IPS-18c (cell line): ENCODE measurements at regions not wholly inside any gene's neighbourhood (a gene's known extent, or its start where the extent isn't known, plus 50 kb on each side); places are given as distances from the start of the nearest gene placed in this dataset.

Experiments used
- H3K4me3 ChIP-seq: 2 replicates; pipeline ENCODE4 v1.7.0; 2013; ENCODE audit warnings: low read depth, mild to moderate bottlenecking, low read length, moderate library complexity; ENCODE audit not compliant: insufficient read depth
- H3K9me3 ChIP-seq: one replicate; pipeline ENCODE4 v1.6.1; 2013; ENCODE audit warnings: mild to moderate bottlenecking, low read length, moderate library complexity; ENCODE audit not compliant: control insufficient read depth, insufficient read depth

DNA sequence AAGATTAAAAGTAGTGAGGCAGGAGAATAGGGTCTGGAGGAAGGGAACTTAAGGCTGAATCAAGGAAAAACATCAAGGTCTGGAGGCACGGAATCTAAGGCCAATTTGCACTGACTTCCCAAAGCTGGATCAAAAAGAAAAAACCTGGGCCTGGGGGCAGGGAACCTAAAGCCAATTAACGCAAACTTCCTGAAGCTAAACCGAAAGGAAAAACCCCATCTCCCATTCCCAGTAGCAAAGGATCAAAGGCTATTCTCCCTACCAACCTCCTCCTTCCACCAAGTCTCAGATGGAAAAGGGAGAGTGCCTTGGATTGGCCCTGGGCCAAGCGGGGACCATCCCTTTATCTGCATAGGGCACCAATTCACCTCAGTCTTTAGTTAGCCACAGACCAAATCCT lies 384.2 kb downstream of the GRIN2B start:
- Histone ChIP-seq H3K9me3 (no peaks in the 10 kb centered on the region), H3K4me3 (no peak overlapping the region)

DNA sequence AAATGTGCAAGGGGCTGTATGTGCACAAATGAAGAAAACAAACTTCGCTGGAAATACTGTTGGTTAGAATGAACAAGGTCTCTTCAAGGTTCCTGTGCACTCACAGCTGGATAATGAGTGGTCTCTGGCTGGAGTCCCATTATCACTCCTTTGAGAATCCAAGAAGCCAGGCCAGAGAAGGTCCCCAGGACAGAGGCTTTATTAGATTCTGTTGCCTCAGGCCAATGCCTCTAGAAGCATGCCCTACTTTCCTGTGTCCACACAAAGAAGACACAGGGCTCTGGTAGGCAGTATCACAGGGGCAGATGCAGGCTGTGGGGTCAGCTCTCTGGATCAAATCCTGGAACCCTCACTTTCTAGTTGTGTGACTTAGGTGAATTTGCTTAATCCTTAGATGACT lies 384.7 kb downstream of the GRIN2B start:
- H3K9me3 ChIP-seq = no peaks in the 10 kb centered on the region
- H3K4me3 ChIP-seq = no peak overlapping the region

DNA sequence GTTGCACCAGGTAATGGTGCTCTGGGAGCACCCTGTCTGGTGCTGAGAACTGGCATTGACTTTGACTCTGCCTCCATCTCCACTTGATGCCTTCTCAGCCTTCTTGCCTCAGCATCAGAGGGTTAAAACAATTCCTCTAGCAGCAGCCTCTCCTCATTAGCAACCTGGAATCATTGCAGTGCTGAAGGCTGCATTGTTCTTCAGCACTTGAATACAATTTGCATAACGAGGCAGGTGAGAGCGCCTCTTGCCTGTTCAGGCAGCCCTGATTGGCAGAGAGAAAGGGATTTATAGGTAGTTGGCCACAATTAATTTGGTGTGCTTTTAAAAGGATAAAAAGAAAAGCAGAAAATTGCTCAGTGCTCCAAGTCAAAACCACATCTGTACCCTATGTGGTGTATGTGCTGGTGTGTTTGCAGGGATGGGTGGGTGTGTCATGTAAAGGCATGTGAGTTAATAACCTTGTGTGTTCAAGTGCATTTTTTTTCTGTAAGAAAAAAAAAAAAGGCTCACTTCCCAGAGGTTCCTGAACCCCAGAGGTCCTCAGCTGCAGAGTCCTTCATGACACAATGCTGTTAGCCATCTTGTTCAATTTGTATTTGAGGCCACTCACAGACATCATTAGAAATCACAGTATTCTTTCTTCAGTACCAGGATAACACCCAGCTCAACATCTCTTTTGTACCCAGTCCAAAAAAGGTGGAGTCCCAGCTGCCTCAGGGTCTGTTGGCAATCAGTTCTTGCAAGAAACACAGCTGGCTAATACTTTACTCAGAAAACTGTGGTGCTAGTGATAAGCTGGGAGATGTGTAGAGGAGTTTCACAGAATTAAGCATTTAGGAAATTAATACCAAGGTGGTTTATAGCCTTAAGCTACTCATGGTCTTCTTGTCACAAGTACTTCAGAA lies 385.6 kb downstream of the GRIN2B start:
- no peaks in the 10 kb centered on the region for H3K9me3 ChIP-seq
- H3K4me3 ChIP-seq = no peak overlapping the region

DNA sequence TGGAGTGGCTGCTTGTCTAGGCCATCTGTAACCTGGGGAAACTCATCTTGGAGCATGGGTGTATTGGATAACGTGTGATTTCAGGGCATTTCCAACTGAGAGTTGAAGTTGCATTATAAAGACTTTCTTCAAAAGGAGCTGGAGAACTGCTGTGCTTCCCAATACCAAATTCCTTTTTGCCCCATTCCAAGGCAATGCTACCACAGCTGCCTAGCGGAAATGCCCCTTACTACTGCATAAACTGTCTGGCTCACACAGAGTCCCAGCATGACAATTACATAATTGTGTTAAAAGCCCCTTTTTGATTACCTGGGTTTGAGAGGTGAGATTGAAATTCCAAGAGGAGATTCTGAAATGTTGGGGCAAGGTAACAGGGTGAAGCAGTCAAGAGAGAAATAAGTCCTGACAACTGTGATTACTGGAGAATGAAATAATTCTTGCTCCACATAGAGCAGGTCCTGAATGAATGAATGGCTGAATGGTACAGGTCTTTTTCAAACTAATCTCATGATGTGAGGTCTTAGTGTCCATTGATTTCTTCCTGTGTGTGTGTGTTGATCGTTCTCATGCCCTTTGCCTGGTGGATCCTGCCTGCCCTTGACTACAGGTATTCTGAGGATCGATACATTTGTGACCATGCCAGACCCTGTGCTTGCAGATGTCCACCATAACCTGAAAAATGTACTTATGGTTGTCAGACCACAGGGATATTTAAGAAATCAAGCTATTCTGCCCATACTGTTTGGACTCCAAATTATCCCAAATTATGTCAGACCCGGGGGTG lies 386.5 kb downstream of the GRIN2B start:
- H3K9me3 ChIP-seq = no peaks in the 10 kb centered on the region
- H3K4me3 ChIP-seq = no peak overlapping the region

DNA sequence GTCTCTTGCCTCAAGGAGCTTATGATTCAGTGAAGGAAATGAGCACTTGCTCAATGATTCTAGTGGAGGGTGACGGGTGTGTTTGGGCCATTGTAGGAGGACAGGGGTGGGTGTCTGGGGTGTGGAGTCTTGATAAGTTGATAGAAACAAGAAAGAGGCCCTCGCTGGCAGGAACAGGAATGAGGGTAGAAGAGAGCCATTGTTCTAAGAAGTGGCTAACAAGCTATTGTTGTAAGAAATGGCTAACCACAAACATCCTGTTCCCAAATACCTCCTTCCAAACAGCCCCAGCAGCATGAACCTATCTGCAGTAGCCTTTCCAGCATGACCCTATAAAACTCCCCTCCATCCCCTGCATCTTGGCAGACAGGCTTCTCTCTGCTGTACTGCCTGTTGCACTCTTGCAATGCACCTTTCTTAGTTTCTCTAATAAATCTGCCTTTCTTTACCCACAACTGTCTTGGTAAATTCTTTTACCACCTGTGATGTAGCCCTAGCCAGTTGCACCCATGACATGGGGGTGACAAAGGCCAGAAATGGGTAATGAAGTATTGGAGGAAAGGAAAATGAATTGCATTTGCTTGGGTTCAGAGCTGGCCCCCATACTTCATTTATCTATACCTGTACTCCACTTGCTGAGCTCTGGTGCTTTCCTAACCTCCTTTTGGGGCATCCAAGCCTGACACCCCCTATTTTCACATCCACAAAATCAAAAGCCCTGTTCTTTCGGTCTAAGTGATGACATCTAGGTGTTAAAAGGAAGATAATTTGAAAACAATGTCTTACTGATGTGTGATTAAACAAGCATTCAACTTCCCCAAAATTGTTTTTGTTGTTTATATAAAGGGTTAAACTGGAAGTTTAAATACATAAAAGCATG lies 389.1 kb downstream of the GRIN2B start:
- Histone ChIP-seq H3K4me3 (no peak overlapping the region), H3K9me3 (no peaks in the 10 kb centered on the region)

DNA sequence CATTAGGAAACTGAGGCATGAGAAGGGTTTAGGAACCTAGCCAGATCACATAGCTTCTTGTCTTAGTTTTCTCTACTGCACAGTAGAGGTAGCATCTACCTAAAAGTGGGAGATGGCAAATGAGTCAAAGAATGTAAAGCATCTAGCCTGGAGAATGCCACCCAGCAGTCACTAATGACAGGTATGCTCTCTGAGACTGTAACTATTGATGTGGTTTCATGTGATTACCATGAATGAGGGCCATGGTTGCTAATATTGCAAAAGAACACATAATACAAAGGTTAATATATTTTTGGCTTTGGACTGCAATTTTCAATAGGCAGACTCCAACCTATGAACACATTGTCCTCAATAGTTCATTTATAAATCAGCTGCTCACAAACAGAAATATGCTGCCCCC lies 389.9 kb downstream of the GRIN2B start:
- Histone ChIP-seq H3K4me3 (no peak overlapping the region), H3K9me3 (no peaks in the 10 kb centered on the region)

DNA sequence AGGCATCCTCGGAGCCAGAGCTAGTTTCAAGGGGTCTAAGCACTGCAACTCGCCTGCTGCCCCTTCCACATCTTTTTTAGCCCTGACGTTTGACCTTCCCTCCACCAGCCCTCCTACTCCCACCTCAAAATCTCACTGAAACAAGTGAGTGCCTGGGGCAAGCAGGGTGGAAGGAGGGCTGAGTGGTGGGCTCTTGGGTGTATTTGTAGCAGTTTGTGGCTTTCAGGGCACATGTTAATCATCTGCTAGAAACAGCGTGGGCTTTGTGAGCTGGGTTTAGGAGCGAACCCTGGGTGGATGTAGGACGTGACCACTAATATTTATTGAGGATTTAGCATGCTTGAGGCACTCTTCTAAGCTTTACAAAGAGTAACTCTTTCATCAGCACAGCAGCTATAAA lies 390.3 kb downstream of the GRIN2B start:
- no peak overlapping the region for H3K4me3 ChIP-seq
- H3K9me3 ChIP-seq = no peaks in the 10 kb centered on the region

DNA sequence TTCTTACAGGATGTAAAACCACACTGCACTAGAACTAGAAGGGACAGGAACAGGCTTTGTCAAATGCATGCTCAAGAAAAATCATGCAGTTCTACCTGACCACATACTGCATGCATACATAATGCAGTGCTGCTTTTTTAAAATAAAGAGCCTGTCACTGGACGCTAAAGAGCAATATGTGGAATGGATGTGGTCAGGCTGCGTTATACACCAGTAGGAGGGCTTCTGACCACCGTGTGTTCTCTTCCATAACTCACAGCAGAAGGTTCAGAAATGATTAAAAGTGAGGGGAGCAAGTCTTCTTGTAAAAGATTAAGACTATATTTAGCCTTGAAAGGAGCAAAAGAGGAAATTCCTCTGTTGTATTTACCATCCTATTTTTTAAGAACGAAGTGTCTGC lies 392.0 kb downstream of the EMP1 start:
- Histone ChIP-seq H3K9me3 (no peaks in the 10 kb centered on the region), H3K4me3 (no peak overlapping the region)

DNA sequence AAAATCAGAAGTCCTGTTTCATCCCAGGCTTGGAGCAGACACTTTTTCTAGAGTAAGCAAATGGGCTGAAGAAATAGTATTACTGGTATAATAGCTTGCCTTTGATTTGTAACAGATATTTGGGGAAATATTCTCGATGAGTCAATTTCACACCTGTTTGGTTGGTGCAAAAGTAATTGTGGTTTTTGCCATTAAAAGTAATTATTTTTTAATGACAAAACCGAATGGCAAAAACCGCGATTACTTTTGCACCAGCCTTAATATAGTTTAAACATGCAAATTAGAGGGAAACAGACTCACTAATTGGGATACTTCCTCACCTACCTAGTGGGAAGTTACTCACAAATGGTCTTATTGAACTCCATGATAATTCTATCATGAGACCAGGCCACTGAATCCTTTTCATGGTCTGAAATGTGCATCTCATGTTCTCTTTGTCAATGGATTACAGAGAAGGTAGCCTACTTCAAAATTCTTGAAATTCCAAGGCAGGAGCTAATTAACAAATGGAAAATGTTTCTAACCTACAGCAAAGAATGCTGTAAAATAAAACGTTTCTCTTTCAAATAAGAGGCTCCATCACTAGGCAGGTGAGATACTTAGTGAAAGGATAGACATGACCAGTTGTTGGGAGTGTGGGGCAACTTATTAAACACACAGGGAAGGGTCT lies 391.3 kb downstream of the EMP1 start:
- no peaks in the 10 kb centered on the region for H3K9me3 ChIP-seq
- no peak overlapping the region for H3K4me3 ChIP-seq

DNA sequence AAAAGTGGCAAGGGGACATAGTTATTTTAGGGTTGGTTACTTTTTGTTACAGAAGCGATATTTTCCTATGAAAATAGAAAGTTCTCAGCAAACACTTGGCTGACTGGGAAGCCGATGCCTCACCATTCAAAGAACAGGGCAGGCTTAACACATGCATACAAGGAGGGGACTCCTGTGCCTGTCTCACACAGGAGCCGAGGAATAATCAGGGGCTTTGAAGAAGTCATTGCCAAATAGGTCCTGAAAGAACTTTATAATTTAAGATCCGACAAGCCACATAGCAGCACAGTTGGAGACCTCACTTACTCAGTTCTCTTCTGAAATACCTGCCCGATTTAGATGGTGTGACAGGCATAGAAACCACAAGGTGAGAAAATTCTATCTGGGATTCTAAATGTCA lies 389.8 kb downstream of the EMP1 start:
- Histone ChIP-seq H3K9me3 (peaks cover 3% of the 10 kb centered on the region), H3K4me3 (no peak overlapping the region)

DNA sequence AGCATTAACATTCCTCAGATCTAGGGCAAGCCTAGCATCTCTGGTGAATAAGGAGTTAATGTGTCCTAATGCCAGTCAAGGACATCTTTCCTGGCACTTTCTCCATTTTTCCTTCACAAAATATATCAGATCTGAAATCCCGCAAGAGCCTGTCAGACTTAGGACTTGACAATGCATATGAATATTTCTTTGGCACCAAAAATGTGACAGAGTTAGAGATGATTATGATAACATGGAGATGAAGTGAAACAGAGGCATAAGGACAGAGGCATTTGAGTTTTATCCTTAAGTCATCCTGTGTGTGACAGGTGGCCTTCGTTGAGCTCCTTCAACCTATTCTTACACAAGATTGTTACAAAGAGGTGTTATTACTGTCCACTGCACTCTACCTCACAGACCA lies 388.0 kb downstream of the EMP1 start:
- H3K4me3 ChIP-seq = no peak overlapping the region
- H3K9me3 ChIP-seq = peaks cover 3% of the 10 kb centered on the region

DNA sequence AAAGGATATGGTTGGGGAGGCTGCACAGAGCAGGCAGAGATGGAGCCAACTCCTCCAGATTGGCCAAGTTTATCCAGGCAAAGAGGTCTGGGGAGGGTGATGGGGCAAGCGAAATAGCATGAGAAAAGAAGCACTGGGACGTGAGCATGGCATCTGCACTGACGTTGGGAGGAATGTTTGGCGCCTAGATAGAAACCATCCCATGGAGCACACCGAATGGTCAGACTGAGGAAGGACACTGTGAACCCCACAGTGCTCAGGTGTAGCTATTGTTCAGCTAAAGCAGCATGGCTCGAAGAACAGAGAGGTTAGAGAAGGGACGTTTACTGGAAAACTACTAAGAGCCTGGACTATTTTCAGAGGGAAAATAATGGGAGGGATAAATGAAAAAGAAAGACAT lies 387.1 kb downstream of the EMP1 start:
- no peak overlapping the region for H3K4me3 ChIP-seq
- peaks cover 3% of the 10 kb centered on the region for H3K9me3 ChIP-seq

DNA sequence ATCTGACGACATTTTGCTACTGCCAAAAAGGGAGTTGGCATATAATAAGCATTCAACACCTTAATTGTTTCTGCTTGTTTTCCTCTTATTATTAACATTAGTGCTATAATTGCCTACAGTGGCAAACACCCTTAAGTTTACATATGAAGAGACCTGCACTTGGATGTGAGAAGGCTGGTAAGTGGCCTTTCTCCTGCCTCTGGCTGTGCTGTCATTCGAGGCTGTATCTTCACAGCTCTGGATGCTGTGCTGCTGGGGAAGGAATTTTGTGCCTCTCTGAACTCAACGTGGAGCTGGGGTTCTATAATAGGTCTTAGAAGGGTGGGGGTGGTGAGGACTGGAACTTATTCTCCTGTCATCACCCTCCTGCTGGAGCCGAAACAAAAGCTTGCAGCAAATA lies 385.9 kb downstream of the EMP1 start:
- Histone ChIP-seq H3K4me3 (no peak overlapping the region), H3K9me3 (peaks cover 3% of the 10 kb centered on the region)

DNA sequence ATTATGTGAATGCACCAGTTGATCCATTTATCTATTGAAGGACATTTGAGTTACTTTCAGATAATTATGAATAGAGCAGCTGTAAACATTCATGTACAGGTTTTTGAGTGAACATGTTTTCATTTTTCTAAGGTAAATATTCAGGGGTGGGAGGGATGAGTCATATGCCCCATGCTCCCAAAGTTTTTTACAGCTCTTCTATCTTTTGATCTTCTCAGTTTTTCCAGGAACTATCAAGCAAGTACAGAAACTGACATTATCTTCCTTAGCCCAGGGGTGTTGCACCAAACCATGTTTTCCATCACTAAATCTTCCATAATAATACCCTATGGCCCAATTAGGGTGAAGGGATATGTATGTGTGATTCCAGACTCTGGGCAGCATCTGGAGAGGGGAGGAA lies 384.5 kb downstream of the EMP1 start:
- Histone ChIP-seq H3K4me3 (no peak overlapping the region), H3K9me3 (peaks cover 3% of the 10 kb centered on the region)

DNA sequence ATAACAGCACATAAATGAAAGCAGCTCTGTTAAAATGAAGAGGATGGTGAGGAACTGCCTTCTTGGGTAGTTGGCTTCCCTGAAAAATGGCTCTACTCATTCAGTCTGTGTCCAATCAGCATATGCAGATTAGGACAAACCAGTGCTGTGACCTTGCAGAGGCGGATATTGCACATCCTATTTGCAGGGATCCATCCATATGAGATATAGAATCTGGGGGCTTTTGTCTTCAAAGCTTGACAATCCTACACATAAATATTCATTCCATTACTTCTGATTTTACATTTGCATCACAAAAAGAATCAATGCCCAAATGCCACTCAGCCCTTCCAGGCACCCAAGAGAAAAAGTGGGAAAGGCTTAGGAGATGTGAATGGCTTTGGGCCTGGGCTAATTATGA lies 383.7 kb downstream of the EMP1 start:
- H3K4me3 ChIP-seq = no peak overlapping the region
- H3K9me3 ChIP-seq = peaks cover 3% of the 10 kb centered on the region

DNA sequence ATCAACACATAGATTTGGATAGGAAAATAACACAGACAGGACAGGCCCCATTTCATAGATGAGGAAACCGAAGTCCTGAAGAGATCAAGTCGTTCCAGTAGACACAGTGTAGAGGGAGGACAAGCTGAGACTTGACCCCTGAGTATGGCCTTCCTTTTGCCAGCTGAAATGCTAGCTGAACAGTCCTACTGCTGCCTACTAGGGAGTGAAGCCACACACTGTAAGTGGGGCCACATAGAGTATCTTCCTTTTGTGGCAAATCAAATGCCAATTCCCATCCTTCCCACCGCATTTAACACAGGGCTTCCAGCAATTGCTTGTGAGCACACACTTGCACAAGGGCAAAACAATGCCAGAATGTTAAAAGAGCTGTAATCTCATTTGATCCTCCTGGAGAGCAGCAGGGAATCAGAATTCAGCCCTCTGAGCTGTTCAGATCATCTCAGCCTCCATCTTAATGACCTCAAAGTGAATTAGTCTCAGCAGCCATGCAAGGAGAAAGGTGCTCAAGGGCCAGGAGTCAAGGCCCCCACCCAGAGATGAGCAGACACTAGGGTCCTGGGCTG lies 380.5 kb downstream of the EMP1 start:
- Histone ChIP-seq H3K9me3 (peaks cover 3% of the 10 kb centered on the region), H3K4me3 (no peak overlapping the region)
